ENCODE measurements at regions not wholly inside any gene's neighbourhood (a gene's known extent, or its start where the extent isn't known, plus 50 kb on each side); places are given as distances from the start of the nearest gene placed in this dataset.
A peak's percentile ranks its signal among the peaks of the same experiment; 100 is the strongest.

GRCh38 chr7:109549471-109550193 lies 980.0 kb downstream of the DNAJB9 start:
- no peak overlapping the region for H3K27ac ChIP-seq (ENCODE audit: low read depth in 1 of 2, low read length in 1 of 2)

DNA sequence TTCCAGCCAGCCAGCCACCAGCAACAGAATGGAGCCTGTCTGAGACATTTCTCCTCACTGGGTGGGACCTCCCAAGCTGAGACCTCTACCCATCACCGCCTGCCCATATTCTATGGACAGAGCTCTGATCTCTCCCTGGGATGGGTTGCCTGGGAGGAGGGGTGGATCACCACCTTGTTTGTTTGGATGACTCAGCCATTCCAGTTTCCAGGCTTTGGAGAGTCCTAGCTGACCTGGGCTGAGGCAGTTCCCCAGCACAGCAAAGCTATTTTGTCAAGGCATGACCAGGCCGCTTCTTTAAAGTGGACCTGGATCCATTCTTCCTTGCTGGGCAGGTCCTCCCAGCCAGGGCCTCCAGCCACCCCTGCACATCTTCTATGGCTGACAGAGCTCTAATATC lies 982.3 kb downstream of the DNAJB9 start:
- no peak for TF ChIP-seq CTCF (IDR thresholded peaks at IDR 0.05; ENCODE audit: control extremely low read depth, extremely low read depth)
- Histone ChIP-seq H3K9me3 (ENCODE audit: control insufficient read depth in 4 of 4, insufficient read depth in 3 of 4, low read length in 3 of 4) (peaks cover 0 to 3% (median 0%) of the 10 kb centered on the region in 4 donors), H3K27me3 (ENCODE audit: control insufficient read depth in 3 of 3, insufficient read depth in 3 of 3, low read length in 2 of 3) (no peaks in the 10 kb centered on the region), H3K4me1 (ENCODE audit: control insufficient read depth in 5 of 5, insufficient read depth in 5 of 5, low read length in 5 of 5) (no peaks in the 10 kb centered on the region), H3K4me3 (no peak overlapping the region), H3K27ac (ENCODE audit: low read depth in 1 of 2, low read length in 1 of 2) (no peak overlapping the region), H3K9ac (ENCODE audit: insufficient read depth in 1 of 2, low read length in 2 of 2) (no peak overlapping the region), H3K36me3 (ENCODE audit: control insufficient read depth in 4 of 4, insufficient read depth in 4 of 4, low read length in 4 of 4) (no peaks in the 10 kb centered on the region)
- DNase-seq = no peak
- ATAC-seq (ENCODE audit: insufficient read depth, low FRiP score) = no peak
- 96 to 98% methylated on average over 2 of the region's 2 CpGs for WGBS, 2 donors

More at GRCh38 chr7:109549471-109550193, 980.0 kb downstream of the DNAJB9 start:
- H3K4me1 ChIP-seq (ENCODE audit: control insufficient read depth in 5 of 5, insufficient read depth in 5 of 5, low read length in 5 of 5) = no peaks in the 10 kb centered on the region
- H3K9me3 ChIP-seq (ENCODE audit: control insufficient read depth in 4 of 4, insufficient read depth in 3 of 4, low read length in 3 of 4) = no peaks in the 10 kb centered on the region
- no peaks in the 10 kb centered on the region for H3K27me3 ChIP-seq (ENCODE audit: control insufficient read depth in 3 of 3, insufficient read depth in 3 of 3, low read length in 2 of 3)
- WGBS, 2 donors = 41 to 63% methylated on average over 7 of the region's 7 CpGs
- no peaks in the 10 kb centered on the region for H3K36me3 ChIP-seq (ENCODE audit: control insufficient read depth in 4 of 4, insufficient read depth in 4 of 4, low read length in 4 of 4)
- no peak overlapping the region for H3K4me3 ChIP-seq
- TF ChIP-seq CTCF (IDR thresholded peaks at IDR 0.05; ENCODE audit: control extremely low read depth, extremely low read depth) = no peak
- peak; percentile 22 to 77 (median 74) for DNase-seq
- H3K9ac ChIP-seq (ENCODE audit: insufficient read depth in 1 of 2, low read length in 2 of 2) = no peak overlapping the region
- no peak for ATAC-seq (ENCODE audit: insufficient read depth, low FRiP score)

DNA sequence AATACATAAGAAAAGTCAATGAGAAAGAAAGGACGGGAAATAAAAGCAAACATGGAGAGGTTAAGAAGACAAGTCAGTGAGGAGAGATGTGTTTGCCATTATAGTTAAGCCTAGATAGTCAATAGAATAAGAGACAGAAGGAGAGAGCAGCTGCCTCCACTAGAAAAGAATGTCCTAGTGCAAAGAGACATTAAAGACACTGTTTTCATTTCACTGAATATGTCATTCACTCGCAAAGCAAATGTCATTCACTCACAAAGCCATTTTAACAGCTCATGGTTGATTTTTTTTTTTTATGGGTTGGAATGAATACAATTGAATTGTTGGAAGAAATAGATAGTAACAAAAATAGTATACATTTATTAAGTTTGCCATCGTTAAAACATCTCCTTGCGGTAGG lies 1007.6 kb downstream of the DNAJB9 start:
- WGBS, 2 donors = 77 to 91% methylated on average over 4 of the region's 4 CpGs
- no peak overlapping the region for H3K4me3 ChIP-seq
- no peaks in the 10 kb centered on the region for H3K36me3 ChIP-seq (ENCODE audit: control insufficient read depth in 4 of 4, insufficient read depth in 4 of 4, low read length in 4 of 4)
- no peak for ATAC-seq (ENCODE audit: insufficient read depth, low FRiP score)
- no peak for DNase-seq
- no peak for TF ChIP-seq CTCF (IDR thresholded peaks at IDR 0.05; ENCODE audit: control extremely low read depth, extremely low read depth)
- H3K4me1 ChIP-seq (ENCODE audit: control insufficient read depth in 5 of 5, insufficient read depth in 5 of 5, low read length in 5 of 5) = no peaks in the 10 kb centered on the region
- H3K9me3 ChIP-seq (ENCODE audit: control insufficient read depth in 4 of 4, insufficient read depth in 3 of 4, low read length in 3 of 4) = no peaks in the 10 kb centered on the region
- no peak overlapping the region for H3K27ac ChIP-seq (ENCODE audit: low read depth in 1 of 2, low read length in 1 of 2)
- no peak overlapping the region for H3K9ac ChIP-seq (ENCODE audit: insufficient read depth in 1 of 2, low read length in 2 of 2)
- no peaks in the 10 kb centered on the region for H3K27me3 ChIP-seq (ENCODE audit: control insufficient read depth in 3 of 3, insufficient read depth in 3 of 3, low read length in 2 of 3)

GRCh38 chr7:109579901-109580300 lies 1010.2 kb downstream of the DNAJB9 start:
- Histone ChIP-seq H3K27ac (ENCODE audit: low read depth in 1 of 2, low read length in 1 of 2) (no peak overlapping the region), H3K9ac (ENCODE audit: insufficient read depth in 1 of 2, low read length in 2 of 2) (no peak overlapping the region), H3K9me3 (ENCODE audit: control insufficient read depth in 4 of 4, insufficient read depth in 3 of 4, low read length in 3 of 4) (peaks cover 0 to 3% (median 0%) of the 10 kb centered on the region in 4 donors), H3K4me3 (no peak overlapping the region), H3K36me3 (ENCODE audit: control insufficient read depth in 4 of 4, insufficient read depth in 4 of 4, low read length in 4 of 4) (no peaks in the 10 kb centered on the region), H3K4me1 (ENCODE audit: control insufficient read depth in 5 of 5, insufficient read depth in 5 of 5, low read length in 5 of 5) (no peaks in the 10 kb centered on the region), H3K27me3 (ENCODE audit: control insufficient read depth in 3 of 3, insufficient read depth in 3 of 3, low read length in 2 of 3) (no peaks in the 10 kb centered on the region)
- 54 to 58% methylated on average over 4 of the region's 4 CpGs for WGBS, 2 donors
- ATAC-seq (ENCODE audit: insufficient read depth, low FRiP score) = no peak
- DNase-seq = no peak
- TF ChIP-seq CTCF (IDR thresholded peaks at IDR 0.05; ENCODE audit: control extremely low read depth, extremely low read depth) = no peak
